ENCODE measurements at regions not wholly inside any gene's neighbourhood (a gene's known extent, or its start where the extent isn't known, plus 50 kb on each side); places are given as distances from the start of the nearest gene placed in this dataset.

GRCh38 chr4:174119051-174119450 is 164.4 kb downstream of the FBXO8 start:
- TF ChIP-seq SIN3A (IDR thresholded peaks at IDR 0.05; ENCODE audit: borderline replicate concordance, insufficient read depth, low read length) (no peak), TAF1 (IDR thresholded peaks at IDR 0.05; ENCODE audit: borderline replicate concordance, insufficient read depth, low read length) (no peak), REST (IDR thresholded peaks at IDR 0.05; ENCODE audit: insufficient read depth in 1 of 2, low read depth in 2 of 2, low read length in 2 of 2) (no peak), POLR2AphosphoS5 (IDR thresholded peaks at IDR 0.05; ENCODE audit: low read depth, low read length) (no peak), FOXP2 (optimal IDR thresholded peaks at IDR 0.05; ENCODE audit: borderline replicate concordance, extremely low read depth, extremely low read length, insufficient read depth) (no peak)

GRCh38 chr4:174118171-174118570 is 165.3 kb downstream of the FBXO8 start:
- TF ChIP-seq TAF1 (IDR thresholded peaks at IDR 0.05; ENCODE audit: borderline replicate concordance, insufficient read depth, low read length), result no peak
- no peak for TF ChIP-seq REST (IDR thresholded peaks at IDR 0.05; ENCODE audit: insufficient read depth in 1 of 2, low read depth in 2 of 2, low read length in 2 of 2)
- no peak for TF ChIP-seq SIN3A (IDR thresholded peaks at IDR 0.05; ENCODE audit: borderline replicate concordance, insufficient read depth, low read length)
- no peak for TF ChIP-seq POLR2AphosphoS5 (IDR thresholded peaks at IDR 0.05; ENCODE audit: low read depth, low read length)
- TF ChIP-seq FOXP2 (optimal IDR thresholded peaks at IDR 0.05; ENCODE audit: borderline replicate concordance, extremely low read depth, extremely low read length, insufficient read depth), result no peak

GRCh38 chr4:174117445-174117844 is 166.0 kb downstream of the FBXO8 start:
- TF ChIP-seq FOXP2 (optimal IDR thresholded peaks at IDR 0.05; ENCODE audit: borderline replicate concordance, extremely low read depth, extremely low read length, insufficient read depth), result no peak
- no peak for TF ChIP-seq POLR2AphosphoS5 (IDR thresholded peaks at IDR 0.05; ENCODE audit: low read depth, low read length)
- no peak for TF ChIP-seq SIN3A (IDR thresholded peaks at IDR 0.05; ENCODE audit: borderline replicate concordance, insufficient read depth, low read length)
- TF ChIP-seq REST (IDR thresholded peaks at IDR 0.05; ENCODE audit: insufficient read depth in 1 of 2, low read depth in 2 of 2, low read length in 2 of 2), result no peak
- no peak for TF ChIP-seq TAF1 (IDR thresholded peaks at IDR 0.05; ENCODE audit: borderline replicate concordance, insufficient read depth, low read length)

- TF ChIP-seq POLR2AphosphoS5 (IDR thresholded peaks at IDR 0.05; ENCODE audit: low read depth, low read length), result no peak
- TF ChIP-seq FOXP2 (optimal IDR thresholded peaks at IDR 0.05; ENCODE audit: borderline replicate concordance, extremely low read depth, extremely low read length, insufficient read depth), result no peak
- TF ChIP-seq TAF1 (IDR thresholded peaks at IDR 0.05; ENCODE audit: borderline replicate concordance, insufficient read depth, low read length), result no peak
- TF ChIP-seq REST (IDR thresholded peaks at IDR 0.05; ENCODE audit: insufficient read depth in 1 of 2, low read depth in 2 of 2, low read length in 2 of 2), result no peak
- no peak for TF ChIP-seq SIN3A (IDR thresholded peaks at IDR 0.05; ENCODE audit: borderline replicate concordance, insufficient read depth, low read length)
Measured at GRCh38 chr4:174116021-174116420, 167.4 kb downstream of the FBXO8 start.

- TF ChIP-seq FOXP2 (optimal IDR thresholded peaks at IDR 0.05; ENCODE audit: borderline replicate concordance, extremely low read depth, extremely low read length, insufficient read depth) (no peak), REST (IDR thresholded peaks at IDR 0.05; ENCODE audit: insufficient read depth in 1 of 2, low read depth in 2 of 2, low read length in 2 of 2) (no peak), TAF1 (IDR thresholded peaks at IDR 0.05; ENCODE audit: borderline replicate concordance, insufficient read depth, low read length) (no peak), SIN3A (IDR thresholded peaks at IDR 0.05; ENCODE audit: borderline replicate concordance, insufficient read depth, low read length) (no peak), POLR2AphosphoS5 (IDR thresholded peaks at IDR 0.05; ENCODE audit: low read depth, low read length) (no peak)
Measured at GRCh38 chr4:174111422-174111821, 172.0 kb downstream of the FBXO8 start.

Measured in PFSK-1 (cell line).